ENCODE measurements at regions not wholly inside any gene's neighbourhood (a gene's known extent, or its start where the extent isn't known, plus 50 kb on each side); places are given as distances from the start of the nearest gene placed in this dataset.

GRCh38 chr12:126569706-126570105, 1504.5 kb downstream of the AACS start:
- no peaks in the 10 kb centered on the region for H3K36me3 ChIP-seq (ENCODE audit: control insufficient read depth in 2 of 2, extremely low read depth in 1 of 2, insufficient read depth in 2 of 2, low read length in 2 of 2)
- no peak overlapping the region for H3K9ac ChIP-seq (replicated peaks; ENCODE audit: extremely low read depth, insufficient read depth, low read length)
- BruUV-seq (replicated peaks) = no TSS peak
- H2AFZ ChIP-seq (ENCODE audit: low read depth, low read length) = no peak overlapping the region
- H3K4me1 ChIP-seq (ENCODE audit: control insufficient read depth, extremely low read depth, insufficient read depth, low read length) = no peaks in the 10 kb centered on the region
- H3K79me2 ChIP-seq (ENCODE audit: control insufficient read depth, insufficient read depth, low read length) = no peaks in the 10 kb centered on the region
- TF ChIP-seq FOS (IDR thresholded peaks at IDR 0.05; ENCODE audit: borderline replicate concordance, insufficient read depth, low read length) = no peak
- TF ChIP-seq CTCF (IDR thresholded peaks at IDR 0.05; ENCODE audit: extremely low read depth in 1 of 2, insufficient read depth in 1 of 2, low read depth in 1 of 2, low read length in 2 of 2) = no peak
- TF ChIP-seq GATA2 (IDR thresholded peaks at IDR 0.05; ENCODE audit: insufficient read depth, insufficient read length, low read depth, low read length) = no peak
- no peak for TF ChIP-seq MYC (IDR thresholded peaks at IDR 0.05; ENCODE audit: low read depth, low read length)
- no peak for TF ChIP-seq EZH2 (IDR thresholded peaks at IDR 0.05; ENCODE audit: borderline replicate concordance, low read depth, low read length, severe bottlenecking)
- no peak for TF ChIP-seq JUN (IDR thresholded peaks at IDR 0.05; ENCODE audit: borderline replicate concordance, insufficient read depth, insufficient read length, low read depth)
- no peak for TF ChIP-seq POLR2A (IDR thresholded peaks at IDR 0.05; ENCODE audit: low read depth, low read length)
- dilution Hi-C loops (cut with MboI; ENCODE audit: extremely low pct_ligation_motif_present, low sequenced_read_pairs) (no loop called here), intact Hi-C loops (cut with micrococcal nuclease) (no loop called here)
- DNase-seq (ENCODE audit: low read depth, low spot score) = no peak
- H3K27ac ChIP-seq (ENCODE audit: insufficient read depth, low read depth, low read length) = no peak overlapping the region
- POLR2A ChIA-PET = no interaction called here
- H3K4me2 ChIP-seq (ENCODE audit: insufficient read depth, low read length) = no peak overlapping the region
- CTCF ChIA-PET = no interaction called here
- no peaks in the 10 kb centered on the region for H3K9me3 ChIP-seq (replicated peaks; ENCODE audit: control insufficient read depth, insufficient read depth, low read length)
- H3K27me3 ChIP-seq (ENCODE audit: control insufficient read depth in 2 of 2, insufficient read depth in 2 of 2, low read length in 2 of 2) = no peaks in the 10 kb centered on the region
- FAIRE-seq = no peak
- H4K20me1 ChIP-seq (replicated peaks; ENCODE audit: control insufficient read depth, extremely low read depth, insufficient read depth, low read length) = no peaks in the 10 kb centered on the region
- no peaks in the 10 kb centered on the region for H3K9me1 ChIP-seq (replicated peaks; ENCODE audit: control insufficient read depth, extremely low read depth, insufficient read depth, low read length)
- no peak overlapping the region for H3K4me3 ChIP-seq (replicated peaks in 1 of 3; ENCODE audit: insufficient read depth in 1 of 3, low read depth in 1 of 3, low read length in 3 of 3)

- BruUV-seq (replicated peaks) = no TSS peak
- CTCF ChIA-PET = no interaction called here
- no peaks in the 10 kb centered on the region for H3K4me1 ChIP-seq (ENCODE audit: control insufficient read depth, extremely low read depth, insufficient read depth, low read length)
- dilution Hi-C loops (cut with MboI; ENCODE audit: extremely low pct_ligation_motif_present, low sequenced_read_pairs) = no loop called here
- no peak overlapping the region for H3K4me2 ChIP-seq (ENCODE audit: insufficient read depth, low read length)
- no peaks in the 10 kb centered on the region for H3K9me1 ChIP-seq (replicated peaks; ENCODE audit: control insufficient read depth, extremely low read depth, insufficient read depth, low read length)
- H3K27ac ChIP-seq (ENCODE audit: insufficient read depth, low read depth, low read length) = no peak overlapping the region
- H3K36me3 ChIP-seq (ENCODE audit: control insufficient read depth in 2 of 2, extremely low read depth in 1 of 2, insufficient read depth in 2 of 2, low read length in 2 of 2) = no peaks in the 10 kb centered on the region
- H3K9ac ChIP-seq (replicated peaks; ENCODE audit: extremely low read depth, insufficient read depth, low read length) = no peak overlapping the region
- no peaks in the 10 kb centered on the region for H3K9me3 ChIP-seq (replicated peaks; ENCODE audit: control insufficient read depth, insufficient read depth, low read length)
- H3K79me2 ChIP-seq (ENCODE audit: control insufficient read depth, insufficient read depth, low read length) = no peaks in the 10 kb centered on the region
- no peak overlapping the region for H3K4me3 ChIP-seq (replicated peaks in 1 of 3; ENCODE audit: insufficient read depth in 1 of 3, low read depth in 1 of 3, low read length in 3 of 3)
- TF ChIP-seq JUN (IDR thresholded peaks at IDR 0.05; ENCODE audit: borderline replicate concordance, insufficient read depth, insufficient read length, low read depth) (no peak), MAX (IDR thresholded peaks at IDR 0.05; ENCODE audit: insufficient read depth, insufficient read length) (no peak), POLR2A (IDR thresholded peaks at IDR 0.05; ENCODE audit: low read depth, low read length) (no peak), GATA2 (IDR thresholded peaks at IDR 0.05; ENCODE audit: insufficient read depth, insufficient read length, low read depth, low read length) (no peak), MYC (IDR thresholded peaks at IDR 0.05; ENCODE audit: low read depth, low read length) (no peak), EZH2 (IDR thresholded peaks at IDR 0.05; ENCODE audit: borderline replicate concordance, low read depth, low read length, severe bottlenecking) (no peak), POLR2AphosphoS5 (IDR thresholded peaks at IDR 0.05; ENCODE audit: insufficient read depth, low read depth, low read length) (no peak)
- FAIRE-seq (no peak), DNase-seq (ENCODE audit: low read depth, low spot score) (no peak)
- no peak overlapping the region for H2AFZ ChIP-seq (ENCODE audit: low read depth, low read length)
- no peaks in the 10 kb centered on the region for H4K20me1 ChIP-seq (replicated peaks; ENCODE audit: control insufficient read depth, extremely low read depth, insufficient read depth, low read length)
- intact Hi-C loops (cut with micrococcal nuclease) = no loop called here
- H3K27me3 ChIP-seq (ENCODE audit: control insufficient read depth in 2 of 2, insufficient read depth in 2 of 2, low read length in 2 of 2) = no peaks in the 10 kb centered on the region
- POLR2A ChIA-PET = no interaction called here
These were observed 1505.3 kb downstream of the AACS start for GRCh38 chr12:126570566-126570965.

Data from endothelial cell of umbilical vein (primary cell).